SK-N-SH (cell line): ENCODE measurements at regions not wholly inside any gene's neighbourhood (a gene's known extent, or its start where the extent isn't known, plus 50 kb on each side); places are given as distances from the start of the nearest gene placed in this dataset.

Experiments
- CTCF ChIA-PET: fragments of 300-600, 350-600 bp; formaldehyde crosslinking; extraction: SDS; loops from one replicate; lab custom pipeline; 2021; lab: Yijun Ruan, JAX
- POLR2A ChIA-PET: fragments of 350-600 bp; sonication (Branson Sonifier 250); formaldehyde crosslinking; extraction: SDS; loops from one replicate; lab custom pipeline; 2020; ENCODE audit warnings: antibody characterized with exemption, inconsistent platforms; lab: Yijun Ruan, JAX
- DNase-seq: peaks from one replicate; pipeline ENCODE4 v3.0.0; 2012
- H2AFZ ChIP-seq: fragments of 200-600 bp; sonication (generic); 2 replicates; pipeline ENCODE4 v1.8.1; 2016; ENCODE audit warnings: antibody characterized with exemption, mild to moderate bottlenecking, low read depth
- H3F3A ChIP-seq: fragments of 200-600 bp; sonication (generic); replicated peaks from 2 replicates; pipeline ENCODE3; 2016; ENCODE audit warnings: antibody characterized with exemption, mild to moderate bottlenecking; ENCODE audit not compliant: insufficient read depth
- H3K27ac ChIP-seq, 2 experiments: fragments of 200-500 bp in 1 of 2; fragments of 200-600 bp in 1 of 2; sonication (Bioruptor generic) in 1 of 2; sonication (generic), shearing (Covaris generic) in 1 of 2; 2 replicates each; pipeline versions ENCODE4 v1.5.1 to v1.6.1; 2014 to 2016; ENCODE audit warnings: low read depth in 2 of 2, inconsistent platforms in 1 of 2, low read length in 1 of 2, mild to moderate bottlenecking in 1 of 2, mixed read lengths in 1 of 2
- H3K27me3 ChIP-seq: fragments of 200-600 bp; sonication (generic), shearing (Covaris generic); 2 replicates; pipeline ENCODE4 v1.6.1; 2016; ENCODE audit warnings: mixed run types; ENCODE audit not compliant: insufficient read depth
- H3K36me3 ChIP-seq, 2 experiments: fragments of 200-500 bp in 1 of 2; fragments of 200-600 bp in 1 of 2; sonication (Bioruptor generic) in 1 of 2; sonication (generic) in 1 of 2; replicated peaks in 1 of 2; 2 replicates each; pipeline versions ENCODE3 to v1.5.1; 2014 to 2016; ENCODE audit warnings: low read length in 1 of 2, mild to moderate bottlenecking in 1 of 2; ENCODE audit not compliant: insufficient read depth in 2 of 2, control insufficient read depth in 1 of 2
- H3K4me1 ChIP-seq, 2 experiments: fragments of 200-500 bp in 1 of 2; fragments of 200-600 bp in 1 of 2; sonication (Bioruptor generic) in 1 of 2; sonication (generic), shearing (Covaris generic) in 1 of 2; 2 replicates each; pipeline versions ENCODE4 v1.5.1 to v1.6.1; 2014 to 2016; ENCODE audit warnings: low read depth in 1 of 2, low read length in 1 of 2, mixed run types in 1 of 2; ENCODE audit not compliant: insufficient read depth in 2 of 2, control insufficient read depth in 1 of 2
- H3K4me2 ChIP-seq: fragments of 200-600 bp; sonication (generic), shearing (Covaris generic); 2 replicates; pipeline ENCODE4 v1.6.1; 2017; ENCODE audit warnings: mixed run types
- H3K4me3 ChIP-seq, 2 experiments: fragments of 200-500 bp in 1 of 2; fragments of 200-600 bp in 1 of 2; sonication (Bioruptor generic) in 1 of 2; sonication (generic), shearing (Covaris generic) in 1 of 2; 2 replicates each; pipeline versions ENCODE4 v1.5.1 to v1.8.1; 2014 to 2016; ENCODE audit warnings: low read depth in 2 of 2, inconsistent platforms in 1 of 2, low read length in 1 of 2, mild to moderate bottlenecking in 1 of 2, mixed read lengths in 1 of 2, moderate library complexity in 1 of 2
- H3K79me2 ChIP-seq: fragments of 200-600 bp; sonication (generic); 2 replicates; pipeline ENCODE4 v1.8.1; 2017; ENCODE audit warnings: mild to moderate bottlenecking; ENCODE audit not compliant: insufficient read depth
- H3K9ac ChIP-seq: fragments of 200-600 bp; sonication (generic); 2 replicates; pipeline ENCODE4 v1.6.1; 2017; ENCODE audit warnings: mixed run types
- H3K9me2 ChIP-seq: fragments of 200-600 bp; sonication (generic); 2 replicates; pipeline ENCODE4 v1.6.1; 2017; ENCODE audit warnings: mixed run types
- H3K9me3 ChIP-seq: fragments of 200-600 bp; sonication (generic); 2 replicates; pipeline ENCODE4 v1.6.1; 2017; ENCODE audit warnings: mixed run types, mild to moderate bottlenecking, moderate library complexity
- H4K20me1 ChIP-seq: fragments of 200-600 bp; sonication (generic); 2 replicates; pipeline ENCODE4 v1.6.1; 2017; ENCODE audit warnings: mild to moderate bottlenecking, mixed run types; ENCODE audit not compliant: insufficient read depth
- CHD2 ChIP-seq: fragments of 150-350 bp; IDR thresholded peaks from 2 replicates; pipeline ENCODE4 v1.6.1; 2018; ENCODE audit warnings: low read length; ENCODE audit not compliant: partially characterized antibody
- ELF1 ChIP-seq: IDR thresholded peaks from 2 replicates; pipeline ENCODE4 v1.4.0; 2012
- EP300 ChIP-seq, 2 experiments: IDR thresholded peaks; 2 replicates each; pipeline versions ENCODE4 v1.4.0 to v1.6.1; 2012; ENCODE audit warnings: borderline replicate concordance in 1 of 2, low read depth in 1 of 2, low read length in 1 of 2
- EZH2phosphoT487 ChIP-seq: fragments of 200-600 bp; sonication (generic); IDR thresholded peaks from 2 replicates; pipeline ENCODE4 v1.6.1; 2017; ENCODE audit warnings: low read depth, mixed run types, mild to moderate bottlenecking, antibody characterized with exemption, moderate library complexity, borderline replicate concordance
- FOXM1 ChIP-seq: IDR thresholded peaks from 2 replicates; pipeline ENCODE4 v1.4.0; 2012; ENCODE audit warnings: low read depth, mild to moderate bottlenecking
- GATA2 ChIP-seq: sonication (generic); formaldehyde crosslinking; IDR thresholded peaks from 2 replicates; pipeline ENCODE4 v1.5.0; 2020; ENCODE audit warnings: mild to moderate bottlenecking, missing genetic modification reagents
- JUND ChIP-seq: IDR thresholded peaks from 2 replicates; pipeline ENCODE4 v1.4.0; 2012
- MEF2A ChIP-seq: IDR thresholded peaks from 2 replicates; pipeline ENCODE4 v1.4.0; 2012; ENCODE audit warnings: low read depth, borderline replicate concordance
- NFIC ChIP-seq: IDR thresholded peaks from 2 replicates; pipeline ENCODE4 v1.4.0; 2012; ENCODE audit warnings: borderline replicate concordance
- NRF1 ChIP-seq: IDR thresholded peaks from 2 replicates; pipeline ENCODE4 v1.6.1; 2012; ENCODE audit warnings: low read depth, mild to moderate bottlenecking, low read length
- POLR2AphosphoS5 ChIP-seq: IDR thresholded peaks from 2 replicates; pipeline ENCODE4 v1.6.1; 2012; ENCODE audit warnings: low read depth, low read length
- RFX5 ChIP-seq: IDR thresholded peaks from 2 replicates; pipeline ENCODE4 v1.6.1; 2012; ENCODE audit warnings: mild to moderate bottlenecking, improper control_type of control experiment, low read length
- RXRA ChIP-seq: IDR thresholded peaks from 2 replicates; pipeline ENCODE4 v1.4.0; 2012; ENCODE audit warnings: low read depth, mild to moderate bottlenecking, borderline replicate concordance
- SIN3A ChIP-seq: IDR thresholded peaks from 2 replicates; pipeline ENCODE4 v1.6.1; 2012; ENCODE audit warnings: low read depth, mild to moderate bottlenecking, low read length, moderate library complexity, borderline replicate concordance
- TAF1 ChIP-seq: IDR thresholded peaks from 2 replicates; pipeline ENCODE4 v1.6.1; 2012; ENCODE audit warnings: low read depth, mild to moderate bottlenecking, low read length, moderate library complexity, borderline replicate concordance
- TCF12 ChIP-seq: IDR thresholded peaks from 2 replicates; pipeline ENCODE4 v1.4.0; 2012
- TEAD4 ChIP-seq: IDR thresholded peaks from 2 replicates; pipeline ENCODE4 v1.4.0; 2012; ENCODE audit warnings: mild to moderate bottlenecking, borderline replicate concordance; ENCODE audit not compliant: insufficient read depth
- YY1 ChIP-seq: IDR thresholded peaks from 2 replicates; pipeline ENCODE4 v1.4.0; 2012; ENCODE audit warnings: low read depth, mild to moderate bottlenecking
- WGBS: methylation state at CpG from one replicate; pipeline ENCODE4 v1.1.6; 2017; ENCODE audit warnings: low lambda C conversion rate; 5-methylcytosine and 5-hydroxymethylcytosine counted together
- TF ChIP-seq, protein P1 (sequence below): IDR thresholded peaks from 2 replicates; pipeline ENCODE4; 2012
- TF ChIP-seq, protein P2 (sequence below): fragments of 150-350 bp; IDR thresholded peaks from 2 replicates; pipeline ENCODE4 v1.6.1; 2016; ENCODE audit warnings: mild to moderate bottlenecking, low read depth, low read length

DNA sequence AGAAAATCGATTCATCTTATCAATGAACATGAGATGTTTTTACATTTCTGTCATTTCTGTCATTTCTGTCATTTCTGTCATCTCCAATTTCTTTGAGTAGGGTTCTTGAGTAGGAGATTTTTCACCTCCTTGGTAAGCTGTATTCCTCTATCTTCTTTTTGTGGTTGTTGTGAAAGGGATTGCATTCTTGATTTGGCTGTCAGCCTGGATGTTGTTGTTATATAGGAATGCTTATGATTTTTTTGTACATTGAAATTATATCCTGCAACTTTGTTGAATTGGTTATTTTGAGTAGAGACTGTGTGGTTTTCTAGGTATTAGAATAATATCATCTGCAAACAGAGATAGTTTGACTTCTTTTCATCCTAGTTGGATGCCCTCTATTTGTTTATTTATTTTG, 1233.7 kb downstream of the PLA2G4A start:
- Histone ChIP-seq H3K4me1 (no peaks in the 10 kb centered on the region), H2AFZ (no peak overlapping the region), H3K4me3 (no peak overlapping the region), H3K79me2 (no peaks in the 10 kb centered on the region), H3K9ac (no peak overlapping the region), H3K4me2 (no peak overlapping the region)
- WGBS, result 39% methylated on average over 1 of the region's 1 CpG
- no peak for DNase-seq
- TF ChIP-seq, protein P1, sequence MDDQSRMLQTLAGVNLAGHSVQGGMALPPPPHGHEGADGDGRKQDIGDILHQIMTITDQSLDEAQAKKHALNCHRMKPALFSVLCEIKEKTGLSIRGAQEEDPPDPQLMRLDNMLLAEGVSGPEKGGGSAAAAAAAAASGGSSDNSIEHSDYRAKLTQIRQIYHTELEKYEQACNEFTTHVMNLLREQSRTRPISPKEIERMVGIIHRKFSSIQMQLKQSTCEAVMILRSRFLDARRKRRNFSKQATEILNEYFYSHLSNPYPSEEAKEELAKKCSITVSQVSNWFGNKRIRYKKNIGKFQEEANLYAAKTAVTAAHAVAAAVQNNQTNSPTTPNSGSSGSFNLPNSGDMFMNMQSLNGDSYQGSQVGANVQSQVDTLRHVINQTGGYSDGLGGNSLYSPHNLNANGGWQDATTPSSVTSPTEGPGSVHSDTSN, result no peak
- TF ChIP-seq TAF1, result no peak
- no peak for TF ChIP-seq RFX5
- no peak for TF ChIP-seq CHD2
- TF ChIP-seq NRF1, result no peak
- TF ChIP-seq NFIC, result no peak
- TF ChIP-seq FOXM1, result no peak
- no peak for TF ChIP-seq EZH2phosphoT487
- no peak for TF ChIP-seq YY1
- TF ChIP-seq SIN3A, result no peak
- TF ChIP-seq ELF1, result no peak
- TF ChIP-seq, protein P2, sequence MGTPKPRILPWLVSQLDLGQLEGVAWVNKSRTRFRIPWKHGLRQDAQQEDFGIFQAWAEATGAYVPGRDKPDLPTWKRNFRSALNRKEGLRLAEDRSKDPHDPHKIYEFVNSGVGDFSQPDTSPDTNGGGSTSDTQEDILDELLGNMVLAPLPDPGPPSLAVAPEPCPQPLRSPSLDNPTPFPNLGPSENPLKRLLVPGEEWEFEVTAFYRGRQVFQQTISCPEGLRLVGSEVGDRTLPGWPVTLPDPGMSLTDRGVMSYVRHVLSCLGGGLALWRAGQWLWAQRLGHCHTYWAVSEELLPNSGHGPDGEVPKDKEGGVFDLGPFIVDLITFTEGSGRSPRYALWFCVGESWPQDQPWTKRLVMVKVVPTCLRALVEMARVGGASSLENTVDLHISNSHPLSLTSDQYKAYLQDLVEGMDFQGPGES, result no peak
- no peak for TF ChIP-seq JUND
- TF ChIP-seq TEAD4, result no peak
- TF ChIP-seq POLR2AphosphoS5, result no peak
- TF ChIP-seq, all 33 proteins: peak for 0
- Histone ChIP-seq H3K9me3 (no peaks in the 10 kb centered on the region), H3F3A (no peaks in the 10 kb centered on the region), H3K27me3 (no peaks in the 10 kb centered on the region), H4K20me1 (no peaks in the 10 kb centered on the region), H3K27ac (no peak overlapping the region), H3K9me2 (0 out of 2 replicates have a peak, but pooled peaks cover 3% of the 10 kb centered on the region), H3K36me3 (no peaks in the 10 kb centered on the region)
- ChIA-PET CTCF (no interaction called here), POLR2A (no interaction called here)

DNA sequence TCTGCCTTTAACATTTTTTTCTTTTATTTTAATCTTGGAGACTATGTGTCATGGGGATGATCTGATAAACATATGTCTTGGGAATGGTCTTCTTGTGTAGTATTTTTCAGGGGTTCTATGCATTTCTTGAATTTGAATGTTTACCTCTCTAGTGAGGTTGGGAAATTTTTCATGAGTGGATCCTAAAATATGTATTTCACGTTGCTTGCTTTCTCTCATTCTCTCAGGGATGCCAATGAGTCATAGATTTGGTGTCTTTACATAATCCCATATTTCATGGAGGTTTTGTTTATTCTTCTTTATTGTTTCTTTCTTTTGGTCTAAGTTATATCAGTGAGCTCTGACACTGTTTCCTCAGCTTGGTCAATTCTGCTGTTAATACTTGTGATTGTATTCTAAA, 1237.2 kb downstream of the PLA2G4A start:
- no peaks in the 10 kb centered on the region for H3K36me3 ChIP-seq
- 0 out of 2 replicates have a peak, but pooled peaks cover 3% of the 10 kb centered on the region for H3K9me2 ChIP-seq
- no peak overlapping the region for H3K9ac ChIP-seq
- WGBS, result 17% methylated on average over 1 of the region's 1 CpG
- TF ChIP-seq NFIC (no peak), RXRA (no peak), MEF2A (no peak), GATA2 (no peak), EP300 (IDR thresholded peaks at IDR 0.05; ENCODE audit: borderline replicate concordance in 1 of 2, low read depth in 1 of 2, low read length in 1 of 2) (no peak), NRF1 (no peak), EZH2phosphoT487 (no peak), TEAD4 (no peak), TCF12 (no peak), RFX5 (no peak)
- TF ChIP-seq, protein P1, result no peak
- H3K27ac ChIP-seq, result no peak overlapping the region
- ChIA-PET CTCF (no interaction called here), POLR2A (no interaction called here)
- no peaks in the 10 kb centered on the region for H3K4me1 ChIP-seq
- H3K4me3 ChIP-seq, result no peak overlapping the region
- no peak overlapping the region for H3K4me2 ChIP-seq
- no peak overlapping the region for H2AFZ ChIP-seq
- no peak for DNase-seq
- no peaks in the 10 kb centered on the region for H3K9me3 ChIP-seq
- H3F3A ChIP-seq, result no peaks in the 10 kb centered on the region
- H4K20me1 ChIP-seq, result no peaks in the 10 kb centered on the region
- H3K27me3 ChIP-seq, result no peaks in the 10 kb centered on the region
- no peaks in the 10 kb centered on the region for H3K79me2 ChIP-seq
